Endodermal cell (in vitro differentiated cells): ENCODE measurements at regions not wholly inside any gene's neighbourhood (a gene's known extent, or its start where the extent isn't known, plus 50 kb on each side); places are given as distances from the start of the nearest gene placed in this dataset.

ENCODE experiments used
- DNase-seq: peaks from one replicate; pipeline ENCODE4 v3.0.0-alpha.2; 2017
- H3K27ac ChIP-seq: 2 replicates; pipeline ENCODE4 v1.5.1; 2013; ENCODE audit warnings: mild to moderate bottlenecking, low read depth, low read length, moderate library complexity
- H3K27me3 ChIP-seq: 2 replicates; pipeline ENCODE4 v1.6.1; 2013; ENCODE audit warnings: mild to moderate bottlenecking, low read length, moderate library complexity; ENCODE audit not compliant: insufficient read depth, control insufficient read depth, poor library complexity, severe bottlenecking
- H3K36me3 ChIP-seq: 2 replicates; pipeline ENCODE4 v1.7.0; 2013; ENCODE audit warnings: mild to moderate bottlenecking, low read length, moderate library complexity; ENCODE audit not compliant: control insufficient read depth, insufficient read depth
- H3K4me1 ChIP-seq: one replicate; pipeline ENCODE4 v1.7.0; 2013; ENCODE audit warnings: low read length; ENCODE audit not compliant: control insufficient read depth, insufficient read depth
- H3K4me3 ChIP-seq: 2 replicates; pipeline ENCODE4 v1.5.1; 2013; ENCODE audit warnings: mild to moderate bottlenecking, low read length, moderate library complexity
- H3K9ac ChIP-seq: 2 replicates; pipeline ENCODE4 v1.6.1; 2013; ENCODE audit warnings: mild to moderate bottlenecking, low read length, moderate library complexity; ENCODE audit not compliant: poor library complexity, severe bottlenecking; ENCODE audit errors: extremely low read depth
- H3K9me3 ChIP-seq: 2 replicates; pipeline ENCODE4 v1.6.1; 2013; ENCODE audit warnings: mild to moderate bottlenecking, low read length, moderate library complexity; ENCODE audit not compliant: control insufficient read depth
- H3K27ac Mint-ChIP-seq: 2 replicates; pipeline ENCODE4 v1.8.0; 2020; ENCODE audit warnings: mixed read lengths
- H3K27me3 Mint-ChIP-seq: 2 replicates; pipeline ENCODE4 v1.8.0; 2021; ENCODE audit warnings: mild to moderate bottlenecking, mixed read lengths; ENCODE audit not compliant: insufficient read depth
- H3K36me3 Mint-ChIP-seq: 2 replicates; pipeline ENCODE4 v1.8.0; 2020; ENCODE audit warnings: low read depth, mixed read lengths
- H3K4me1 Mint-ChIP-seq: 2 replicates; pipeline ENCODE4 v1.8.0; 2020; ENCODE audit warnings: mixed read lengths
- H3K4me3 Mint-ChIP-seq: 2 replicates; pipeline ENCODE4 v1.8.0; 2020; ENCODE audit warnings: mild to moderate bottlenecking, moderate library complexity, mixed read lengths
- H3K9me3 Mint-ChIP-seq: 2 replicates; pipeline ENCODE4 v1.8.0; 2020; ENCODE audit warnings: mild to moderate bottlenecking, mixed read lengths
- WGBS, 2 experiments: methylation state at CpG; one replicate each; pipeline versions ENCODE4 v1.1.5 to v1.1.7; 2013; ENCODE audit warnings: missing lambda C conversion rate in 2 of 2, mixed read lengths in 1 of 2; ENCODE audit not compliant: insufficient coverage in 1 of 2, insufficient read length in 1 of 2; 5-methylcytosine and 5-hydroxymethylcytosine counted together
- TF ChIP-seq, protein P1 (sequence below): fragments of 200-600 bp; sonication (generic); conservative IDR thresholded peaks from 2 replicates; pipeline ENCODE4 v1.5.0; 2021; ENCODE audit warnings: antibody characterized with exemption, mild to moderate bottlenecking

DNA sequence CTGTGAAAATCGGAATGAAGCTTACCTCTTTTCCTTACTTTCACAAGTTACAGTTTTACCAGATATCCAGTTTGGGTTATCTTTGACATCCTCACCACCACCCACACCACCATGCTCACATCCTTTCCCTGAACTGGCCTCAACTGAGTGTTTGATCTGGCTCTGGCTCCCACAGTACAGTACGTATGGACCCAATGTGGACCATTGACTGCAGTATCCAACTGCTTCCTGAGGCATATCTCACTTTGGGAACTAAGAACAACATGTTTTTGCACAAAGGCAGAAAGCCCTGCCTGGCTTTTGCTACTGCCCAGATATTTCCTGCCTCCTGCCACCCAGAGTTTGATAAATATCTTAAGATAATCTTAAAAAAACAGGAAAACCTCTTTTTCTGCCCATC, 1232.0 kb upstream of the CDH18 start:
- H3K36me3 Mint-ChIP-seq = no peaks in the 10 kb centered on the region
- Histone ChIP-seq H3K9ac (no peak overlapping the region), H3K27me3 (no peaks in the 10 kb centered on the region), H3K4me3 (no peak overlapping the region), H3K27ac (no peak overlapping the region), H3K9me3 (peaks cover 3% of the 10 kb centered on the region), H3K36me3 (no peaks in the 10 kb centered on the region), H3K4me1 (no peaks in the 10 kb centered on the region)
- H3K27me3 Mint-ChIP-seq = no peaks in the 10 kb centered on the region
- no peak overlapping the region for H3K27ac Mint-ChIP-seq
- H3K4me1 Mint-ChIP-seq = no peaks in the 10 kb centered on the region
- H3K9me3 Mint-ChIP-seq = no peaks in the 10 kb centered on the region
- WGBS, 2 experiments = 89 to 94% methylated on average over 2 of the region's 2 CpGs
- no peak for DNase-seq
- H3K4me3 Mint-ChIP-seq = no peak overlapping the region
- TF ChIP-seq, protein P1, sequence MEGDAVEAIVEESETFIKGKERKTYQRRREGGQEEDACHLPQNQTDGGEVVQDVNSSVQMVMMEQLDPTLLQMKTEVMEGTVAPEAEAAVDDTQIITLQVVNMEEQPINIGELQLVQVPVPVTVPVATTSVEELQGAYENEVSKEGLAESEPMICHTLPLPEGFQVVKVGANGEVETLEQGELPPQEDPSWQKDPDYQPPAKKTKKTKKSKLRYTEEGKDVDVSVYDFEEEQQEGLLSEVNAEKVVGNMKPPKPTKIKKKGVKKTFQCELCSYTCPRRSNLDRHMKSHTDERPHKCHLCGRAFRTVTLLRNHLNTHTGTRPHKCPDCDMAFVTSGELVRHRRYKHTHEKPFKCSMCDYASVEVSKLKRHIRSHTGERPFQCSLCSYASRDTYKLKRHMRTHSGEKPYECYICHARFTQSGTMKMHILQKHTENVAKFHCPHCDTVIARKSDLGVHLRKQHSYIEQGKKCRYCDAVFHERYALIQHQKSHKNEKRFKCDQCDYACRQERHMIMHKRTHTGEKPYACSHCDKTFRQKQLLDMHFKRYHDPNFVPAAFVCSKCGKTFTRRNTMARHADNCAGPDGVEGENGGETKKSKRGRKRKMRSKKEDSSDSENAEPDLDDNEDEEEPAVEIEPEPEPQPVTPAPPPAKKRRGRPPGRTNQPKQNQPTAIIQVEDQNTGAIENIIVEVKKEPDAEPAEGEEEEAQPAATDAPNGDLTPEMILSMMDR = no peak

DNA sequence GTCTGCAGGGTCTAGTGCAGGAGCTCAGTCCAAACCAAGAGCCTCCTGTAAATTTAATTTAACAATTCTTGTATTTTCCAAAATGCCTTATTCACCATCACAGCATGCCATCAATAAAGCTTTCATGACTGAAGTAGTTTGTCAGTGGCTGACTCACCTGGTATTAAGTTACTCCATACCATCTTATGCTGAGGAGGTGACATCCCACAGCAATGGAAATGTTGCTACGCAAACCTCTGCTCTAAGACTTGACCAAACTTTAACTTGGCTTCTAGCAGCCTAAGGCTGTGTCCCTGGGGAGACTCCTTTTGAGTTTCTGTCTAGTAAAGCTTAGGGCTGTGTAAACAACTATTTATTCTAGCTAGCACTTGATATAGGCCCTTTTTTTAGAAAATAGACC, 1231.3 kb upstream of the CDH18 start:
- no peaks in the 10 kb centered on the region for H3K27me3 Mint-ChIP-seq
- TF ChIP-seq, protein P1 = no peak
- H3K36me3 Mint-ChIP-seq = no peaks in the 10 kb centered on the region
- DNase-seq = no peak
- no peak overlapping the region for H3K4me3 ChIP-seq
- no peak overlapping the region for H3K27ac Mint-ChIP-seq
- no peak overlapping the region for H3K4me3 Mint-ChIP-seq
- no peak overlapping the region for H3K9ac ChIP-seq
- no peaks in the 10 kb centered on the region for H3K36me3 ChIP-seq
- H3K9me3 Mint-ChIP-seq = no peaks in the 10 kb centered on the region
- no peak overlapping the region for H3K27ac ChIP-seq
- no peaks in the 10 kb centered on the region for H3K4me1 ChIP-seq
- H3K27me3 ChIP-seq = no peaks in the 10 kb centered on the region
- WGBS, 2 experiments = 94% methylated on average over 1 of the region's 1 CpG; no CpG with 5 or more reads in 1 of the 2 experiments
- H3K4me1 Mint-ChIP-seq = no peaks in the 10 kb centered on the region
- peaks cover 3% of the 10 kb centered on the region for H3K9me3 ChIP-seq

GRCh38 chr5:21212026-21212425, 1224.0 kb upstream of the CDH18 start:
- Histone ChIP-seq H3K4me3 (no peak overlapping the region), H3K36me3 (no peaks in the 10 kb centered on the region), H3K9ac (no peak overlapping the region), H3K27ac (no peak overlapping the region), H3K4me1 (no peaks in the 10 kb centered on the region), H3K9me3 (no peaks in the 10 kb centered on the region), H3K27me3 (no peaks in the 10 kb centered on the region)
- no peaks in the 10 kb centered on the region for H3K27me3 Mint-ChIP-seq
- no peak for DNase-seq
- no peak overlapping the region for H3K27ac Mint-ChIP-seq
- TF ChIP-seq, protein P1 = no peak
- no peak overlapping the region for H3K4me3 Mint-ChIP-seq
- no peaks in the 10 kb centered on the region for H3K4me1 Mint-ChIP-seq
- no peaks in the 10 kb centered on the region for H3K9me3 Mint-ChIP-seq
- H3K36me3 Mint-ChIP-seq = no peaks in the 10 kb centered on the region
- 95 to 100% methylated on average over 1 of the region's 1 CpG for WGBS, 2 experiments
